Stimulated activated CD8-positive, alpha-beta memory T cell treated with anti-CD3 and anti-CD28 coated beads, Interleukin-7, amount 100 ng/mL, for 4 hours (primary cell): ENCODE measurements at regions not wholly inside any gene's neighbourhood (a gene's known extent, or its start where the extent isn't known, plus 50 kb on each side); places are given as distances from the start of the nearest gene placed in this dataset.

Experiments used
- DNase-seq, 2 donors: peaks; one replicate each; pipeline ENCODE4 v3.0.0-alpha.2; 2020; ENCODE audit warnings: low read depth in 2 of 2

DNA sequence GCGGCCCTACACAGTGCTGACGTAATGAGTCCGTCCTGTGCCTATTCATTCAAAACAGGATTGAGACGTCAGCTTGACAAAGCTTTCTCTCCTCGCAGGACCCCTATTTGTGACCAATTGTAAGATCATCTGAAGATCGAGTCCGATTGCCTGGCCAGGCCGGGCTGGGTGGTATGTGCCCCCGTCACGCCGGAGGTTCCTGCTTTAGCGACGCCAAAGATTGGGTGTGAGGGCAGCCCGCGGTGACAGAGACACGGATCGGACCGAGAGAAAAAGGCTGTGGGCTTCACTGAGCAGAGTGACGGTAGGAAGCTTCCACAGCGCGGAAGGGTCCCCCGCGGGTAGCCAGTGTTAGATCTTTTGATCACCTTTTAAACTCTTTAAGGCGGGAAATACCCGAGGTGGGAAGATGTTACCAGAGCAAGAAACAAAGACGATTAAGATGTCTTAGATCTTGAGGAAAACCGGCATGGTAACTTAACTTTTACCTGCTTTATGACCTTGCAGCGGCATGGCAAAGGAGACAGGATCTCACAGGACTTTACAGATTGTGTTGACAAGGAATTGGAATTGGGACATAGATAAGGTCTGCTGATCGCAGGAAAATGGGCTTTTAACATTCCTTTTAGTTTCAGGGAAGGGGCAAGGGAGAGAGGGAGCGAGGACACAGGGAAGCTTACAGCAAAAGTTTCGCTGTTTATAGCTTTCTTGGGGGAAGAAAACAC, 220.0 kb downstream of the METTL4 start:
- DNase-seq, result no peak

GRCh38 chr18:2354292-2354691, 217.0 kb downstream of the METTL4 start:
- no peak for DNase-seq

- DNase-seq, result no peak
Measured at GRCh38 chr18:2356906-2357305, 214.4 kb downstream of the METTL4 start.

DNA sequence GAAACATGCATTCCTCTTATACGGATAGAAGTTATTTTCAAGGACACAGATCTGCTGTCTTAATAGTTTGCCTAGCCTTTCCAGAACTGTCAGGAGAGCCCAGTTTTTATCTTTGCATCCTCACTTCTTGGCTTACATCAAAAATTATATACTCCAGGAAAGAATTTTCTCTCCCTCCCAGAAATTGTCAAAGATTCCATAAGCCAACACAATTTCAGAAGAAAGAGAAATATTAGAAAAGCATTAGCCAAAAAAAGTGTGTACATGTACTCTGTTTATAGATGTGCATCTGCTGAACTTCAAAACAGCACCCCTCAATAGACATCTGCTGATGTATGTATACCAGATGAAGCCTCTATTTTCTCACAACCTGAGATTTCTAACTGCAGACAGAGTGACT, 210.4 kb downstream of the METTL4 start:
- no peak for DNase-seq

DNA sequence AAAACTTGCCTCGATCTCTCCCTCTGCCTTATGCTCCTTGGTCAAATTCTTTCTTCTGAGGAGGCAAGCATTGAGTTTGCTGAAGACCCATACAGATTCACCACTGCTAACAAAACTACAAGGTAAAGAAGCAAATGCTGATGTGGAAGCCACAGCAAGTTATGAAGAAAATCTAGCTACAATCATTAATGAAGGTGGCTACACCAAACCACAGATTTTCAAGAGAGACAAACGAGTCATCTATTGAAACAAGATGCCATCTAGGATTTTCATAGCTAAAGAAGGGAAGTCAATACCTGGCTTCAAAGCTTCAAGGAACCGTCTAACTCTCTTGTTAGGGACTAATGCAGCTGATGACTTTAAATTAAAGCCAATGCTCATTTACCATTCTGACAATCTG, 203.2 kb downstream of the METTL4 start:
- no peak for DNase-seq

DNA sequence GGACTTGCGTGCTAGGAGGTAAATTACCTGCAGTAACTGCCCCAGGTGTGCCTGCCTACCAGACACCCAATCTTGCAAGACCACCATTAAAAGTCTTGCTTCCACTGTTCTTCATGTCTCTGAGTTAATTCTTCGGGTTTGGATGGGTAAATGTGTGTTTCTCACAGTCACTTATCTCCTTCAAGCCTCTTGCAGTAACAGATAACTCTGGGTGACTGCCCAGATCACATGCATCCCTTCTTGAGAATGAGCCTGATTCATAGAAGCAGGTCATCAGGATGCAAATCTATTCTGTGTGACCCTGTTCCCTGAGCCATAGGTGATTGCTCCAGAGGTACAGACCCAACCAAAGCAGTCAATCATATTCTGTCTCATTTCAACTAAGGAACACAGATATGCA, 194.6 kb downstream of the METTL4 start:
- DNase-seq, result no peak

DNA sequence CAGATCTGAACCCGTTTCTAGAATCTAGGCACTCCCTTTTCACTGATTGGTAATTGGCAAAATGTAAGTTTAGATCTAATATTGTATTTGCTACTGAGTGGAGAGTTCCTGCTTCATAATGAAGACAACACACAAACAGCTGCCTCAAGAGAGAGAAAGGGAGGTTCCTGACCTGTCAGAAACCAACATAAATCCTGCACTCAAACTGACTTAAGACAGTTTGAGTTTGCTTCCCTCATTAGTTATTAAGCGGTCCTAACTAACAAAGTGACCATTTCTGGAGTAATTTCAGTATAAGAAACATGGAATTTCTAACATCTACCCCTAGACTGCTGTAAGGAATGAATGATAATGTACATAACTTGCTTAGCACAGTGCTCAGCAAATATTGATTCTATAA, 191.2 kb downstream of the METTL4 start:
- DNase-seq, result no peak

DNA sequence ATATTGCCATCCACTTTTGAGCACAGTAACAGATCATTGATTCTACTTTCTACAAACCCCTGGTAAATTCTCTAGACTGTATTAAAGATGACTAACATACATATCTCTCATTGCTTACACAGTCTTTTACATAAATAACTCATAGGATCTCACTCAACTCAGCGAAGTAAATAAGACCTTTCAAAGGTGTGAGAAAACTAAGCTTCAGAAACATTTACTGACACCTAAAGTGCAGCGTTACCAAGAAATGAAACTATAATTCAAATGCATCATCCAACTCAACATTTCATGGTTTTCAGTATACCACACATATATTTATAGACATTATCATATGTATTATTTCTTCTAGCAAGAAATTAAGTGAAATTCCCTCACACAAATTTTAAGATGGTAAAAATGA, 189.8 kb downstream of the METTL4 start:
- no peak for DNase-seq

GRCh38 chr18:2387588-2387987, 183.7 kb downstream of the METTL4 start:
- no peak for DNase-seq

DNA sequence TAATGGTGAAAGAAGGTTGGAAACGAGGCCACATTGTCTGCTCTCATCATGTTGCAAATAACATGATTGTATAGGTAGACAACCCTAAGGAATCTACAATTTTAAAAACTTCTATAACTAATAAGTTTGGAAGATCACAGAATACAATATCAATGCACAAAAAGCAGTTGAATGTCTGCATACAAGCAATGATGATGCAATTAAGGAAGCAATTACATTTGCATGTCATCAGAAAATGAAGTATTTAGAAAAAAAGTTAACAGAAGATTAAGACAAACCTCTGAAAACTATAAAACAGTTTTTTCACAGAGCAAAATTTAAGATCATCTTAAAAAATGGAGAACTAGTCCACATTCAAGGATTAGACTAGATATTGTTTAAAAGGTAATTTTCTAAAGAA, 181.1 kb downstream of the METTL4 start:
- DNase-seq, result no peak

GRCh38 chr18:2391470-2391869, 179.8 kb downstream of the METTL4 start:
- no peak for DNase-seq

- DNase-seq, result no peak
Measured at GRCh38 chr18:2392446-2392845, 178.9 kb downstream of the METTL4 start.

- no peak for DNase-seq
Measured at GRCh38 chr18:2394684-2395083, 176.6 kb downstream of the METTL4 start.

DNA sequence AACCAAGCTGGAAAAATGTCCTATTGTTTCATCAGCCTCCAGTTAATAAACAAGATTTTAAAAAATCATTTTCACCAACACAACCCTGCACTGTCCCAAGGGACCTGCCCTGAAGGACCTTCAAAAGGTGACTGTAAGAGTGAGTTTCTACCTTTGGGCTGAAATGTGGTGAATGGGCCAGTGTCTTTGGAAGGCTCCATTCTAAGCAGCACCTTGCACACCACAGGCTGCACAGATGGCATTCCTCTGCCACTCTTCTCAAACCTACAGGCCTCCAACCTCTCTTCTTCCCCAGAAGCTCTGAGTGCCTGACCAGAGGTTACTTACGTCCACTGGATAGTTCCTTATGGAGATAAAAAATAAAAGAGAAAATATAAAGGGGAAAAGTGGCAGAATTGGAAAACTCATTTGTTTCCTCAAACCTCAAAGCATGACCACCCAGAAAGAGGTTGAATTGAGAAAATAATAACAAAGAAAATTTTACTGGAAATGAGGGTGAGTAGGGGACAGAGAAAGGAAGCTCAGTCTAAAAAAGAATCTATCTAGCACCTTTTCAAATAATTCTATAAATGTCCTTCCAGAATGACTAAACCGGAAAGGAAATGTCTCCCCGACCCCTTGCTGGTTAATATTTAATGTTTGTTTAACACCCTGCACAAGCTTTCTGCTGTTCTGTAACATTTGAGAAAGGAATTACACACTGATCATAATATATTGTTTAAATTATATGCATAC, 175.7 kb downstream of the METTL4 start:
- no peak for DNase-seq

DNA sequence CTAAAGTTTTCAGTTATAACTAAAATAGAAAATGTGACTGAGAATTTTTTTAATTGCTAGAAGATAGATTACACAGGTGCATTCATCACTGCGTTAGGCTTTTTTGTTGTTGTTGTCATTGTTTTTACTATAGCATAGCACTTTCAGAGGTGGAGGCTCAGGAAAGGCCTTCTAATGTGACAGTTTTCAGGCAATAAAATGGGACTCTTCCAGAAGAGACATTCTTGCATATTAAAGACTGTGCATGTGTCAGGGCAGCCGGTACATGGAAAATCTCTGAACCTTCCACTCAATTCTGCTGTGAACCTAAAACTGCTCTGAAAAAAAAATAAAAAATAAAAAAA, 175.2 kb downstream of the METTL4 start:
- DNase-seq, result no peak

DNA sequence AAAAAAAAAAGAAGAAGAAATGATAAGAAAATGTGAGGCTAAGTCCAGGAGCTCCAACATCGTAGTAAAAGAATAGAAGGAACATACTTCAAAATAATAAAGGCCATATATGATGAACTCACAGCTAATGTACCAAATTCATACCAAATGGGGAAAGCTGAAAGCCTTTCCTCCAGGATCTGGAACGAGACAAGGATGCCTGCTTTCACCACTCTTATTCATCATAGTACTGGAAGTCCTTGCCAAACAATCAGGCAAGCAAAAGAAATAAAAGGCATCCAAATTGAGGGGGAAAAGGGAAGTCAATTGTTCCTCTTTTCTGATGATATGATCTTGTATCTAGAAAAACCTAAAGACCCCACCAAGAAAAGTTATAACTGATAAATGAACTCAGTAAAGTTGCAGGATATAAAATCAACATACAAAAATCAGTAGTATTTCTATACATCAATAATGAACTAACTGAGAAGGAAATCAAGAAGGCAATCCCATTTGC, 170.6 kb downstream of the METTL4 start:
- DNase-seq, result no peak

GRCh38 chr18:2402084-2402483, 169.2 kb downstream of the METTL4 start:
- no peak for DNase-seq

- no peak for DNase-seq
Measured at GRCh38 chr18:2406544-2406943, 164.8 kb downstream of the METTL4 start.

GRCh38 chr18:2407961-2408360, 163.3 kb downstream of the METTL4 start:
- no peak for DNase-seq

DNA sequence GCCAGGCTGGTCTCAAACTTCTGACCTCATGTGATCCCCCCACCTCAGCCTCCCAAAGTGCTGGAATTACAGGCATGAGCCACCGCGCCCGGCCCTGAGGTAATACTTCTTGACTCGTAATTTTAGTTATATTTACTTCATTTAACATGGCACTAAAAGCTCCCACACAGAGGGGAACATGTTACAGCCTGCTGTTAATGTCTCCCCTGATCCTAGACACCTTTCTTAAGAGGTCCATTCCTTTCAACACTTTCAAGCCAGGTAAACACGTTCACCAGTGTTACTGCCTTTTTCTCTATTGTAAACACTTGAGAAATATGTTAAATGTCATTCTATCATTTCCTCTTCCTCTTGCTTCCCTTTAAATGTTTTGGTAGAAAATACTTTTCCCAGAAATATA, 161.4 kb downstream of the METTL4 start:
- no peak for DNase-seq

GRCh38 chr18:2410688-2411087, 160.6 kb downstream of the METTL4 start:
- no peak for DNase-seq

- no peak for DNase-seq
Measured at GRCh38 chr18:2411381-2411960, 159.8 kb downstream of the METTL4 start.

- no peak for DNase-seq
Measured at GRCh38 chr18:2412281-2412680, 159.0 kb downstream of the METTL4 start.
